ENCODE measurements at regions not wholly inside any gene's neighbourhood (a gene's known extent, or its start where the extent isn't known, plus 50 kb on each side); places are given as distances from the start of the nearest gene placed in this dataset.
"Not testable (repeated sequence)": the region's sequence is repeated elsewhere in the genome, so short reads cannot be mapped to it uniquely, and the experiment has no call there.

GRCh38 chr12:124375141-124375788 lies 80.4 kb downstream of the RFLNA start:
- intact Hi-C loops (cut with DNase I), result loop anchor here (5.0 kb wide), 1 partner anchor 392 kb away; no protein-coding TSS in a partner anchor
- Histone ChIP-seq H3K27ac (no peak overlapping the region), H3K4me1 (peaks cover 5 to 20% of the 10 kb centered on the region in 2 donors), H3K27me3 (no peaks in the 10 kb centered on the region), H3K9me3 (no peaks in the 10 kb centered on the region), H3K36me3 (peaks cover 80 to 81% of the 10 kb centered on the region in 2 donors), H3K4me3 (no peak overlapping the region)
- no peak for TF ChIP-seq CTCF (IDR thresholded peaks at IDR 0.05)
- DNase-seq (ENCODE audit: low spot score in 2 of 2), result no peak

GRCh38 chr12:124374567-124374966 lies 79.7 kb downstream of the RFLNA start:
- no peak for TF ChIP-seq CTCF (IDR thresholded peaks at IDR 0.05)
- H3K9me3 ChIP-seq, result no peaks in the 10 kb centered on the region
- no peaks in the 10 kb centered on the region for H3K27me3 ChIP-seq
- no peak overlapping the region for H3K27ac ChIP-seq
- H3K4me1 ChIP-seq, result peaks cover 12 to 21% of the 10 kb centered on the region in 2 donors
- peaks cover 80 to 81% of the 10 kb centered on the region in 2 donors for H3K36me3 ChIP-seq
- H3K4me3 ChIP-seq, result no peak overlapping the region
- intact Hi-C loops (cut with DNase I), result no loop called here
- DNase-seq (ENCODE audit: low spot score in 2 of 2), result no peak

GRCh38 chr12:124374147-124374546 lies 79.3 kb downstream of the RFLNA start:
- Histone ChIP-seq H3K27me3 (no peaks in the 10 kb centered on the region), H3K36me3 (peaks cover 80 to 81% of the 10 kb centered on the region in 2 donors), H3K9me3 (no peaks in the 10 kb centered on the region), H3K4me1 (peaks cover 12 to 18% of the 10 kb centered on the region in 2 donors), H3K27ac (no peak overlapping the region), H3K4me3 (no peak overlapping the region)
- no peak for TF ChIP-seq CTCF (IDR thresholded peaks at IDR 0.05)
- intact Hi-C loops (cut with DNase I), result no loop called here
- DNase-seq (ENCODE audit: low spot score in 2 of 2), result no peak

GRCh38 chr12:124373701-124374100 lies 78.8 kb downstream of the RFLNA start:
- peaks cover 77% of the 10 kb centered on the region in 2 donors for H3K36me3 ChIP-seq
- H3K27ac ChIP-seq; DNase-seq (ENCODE audit: low spot score in 2 of 2); H3K9me3 ChIP-seq; H3K4me3 ChIP-seq; H3K27me3 ChIP-seq; intact Hi-C loops (cut with DNase I): not testable (repeated sequence)
- H3K4me1 ChIP-seq, result peaks cover 14 to 18% of the 10 kb centered on the region in 2 donors

GRCh38 chr12:124372831-124373230 lies 77.9 kb downstream of the RFLNA start:
- Histone ChIP-seq H3K27me3 (no peaks in the 10 kb centered on the region), H3K9me3 (no peaks in the 10 kb centered on the region), H3K27ac (no peak overlapping the region), H3K36me3 (peaks cover 69% of the 10 kb centered on the region in 2 donors), H3K4me3 (no peak overlapping the region), H3K4me1 (peaks cover 22 to 25% of the 10 kb centered on the region in 2 donors)
- intact Hi-C loops (cut with DNase I), result no loop called here
- no peak for DNase-seq (ENCODE audit: low spot score in 2 of 2)
- TF ChIP-seq CTCF (IDR thresholded peaks at IDR 0.05), result no peak

GRCh38 chr12:124371970-124372555 lies 77.2 kb downstream of the RFLNA start:
- intact Hi-C loops (cut with DNase I), result no loop called here
- H3K4me1 ChIP-seq, result peaks cover 26 to 33% of the 10 kb centered on the region in 2 donors

More at GRCh38 chr12:124371970-124372555, 77.2 kb downstream of the RFLNA start:
- Histone ChIP-seq H3K36me3 (peaks cover 61 to 63% of the 10 kb centered on the region in 2 donors), H3K27ac (no peak overlapping the region), H3K4me3 (no peak overlapping the region), H3K9me3 (no peaks in the 10 kb centered on the region), H3K27me3 (no peaks in the 10 kb centered on the region)
- no peak for DNase-seq (ENCODE audit: low spot score in 2 of 2)
- TF ChIP-seq CTCF (IDR thresholded peaks at IDR 0.05), result no peak
